ENCODE measurements at regions not wholly inside any gene's neighbourhood (a gene's known extent, or its start where the extent isn't known, plus 50 kb on each side); places are given as distances from the start of the nearest gene placed in this dataset.
"Not testable (repeated sequence)": the region's sequence is repeated elsewhere in the genome, so short reads cannot be mapped to it uniquely, and the experiment has no call there.

GRCh38 chr3:153269730-153270129 is 107.7 kb downstream of the RAP2B start:
- Histone ChIP-seq H3K4me3 (ENCODE audit: low read depth in 1 of 2, low read length in 2 of 2) (no peak overlapping the region), H3K27me3 (ENCODE audit: low read depth, low read length) (no peaks in the 10 kb centered on the region), H3K9me3 (ENCODE audit: control insufficient read depth in 1 of 2, low read length in 2 of 2) (no peaks in the 10 kb centered on the region), H3K27ac (ENCODE audit: low read length) (no peak overlapping the region), H3K36me3 (ENCODE audit: control insufficient read depth in 1 of 2, insufficient read depth in 2 of 2, low read length in 2 of 2) (no peaks in the 10 kb centered on the region), H3K4me1 (ENCODE audit: control insufficient read depth in 1 of 2, insufficient read depth in 2 of 2, low read length in 2 of 2) (no peaks in the 10 kb centered on the region)

DNA sequence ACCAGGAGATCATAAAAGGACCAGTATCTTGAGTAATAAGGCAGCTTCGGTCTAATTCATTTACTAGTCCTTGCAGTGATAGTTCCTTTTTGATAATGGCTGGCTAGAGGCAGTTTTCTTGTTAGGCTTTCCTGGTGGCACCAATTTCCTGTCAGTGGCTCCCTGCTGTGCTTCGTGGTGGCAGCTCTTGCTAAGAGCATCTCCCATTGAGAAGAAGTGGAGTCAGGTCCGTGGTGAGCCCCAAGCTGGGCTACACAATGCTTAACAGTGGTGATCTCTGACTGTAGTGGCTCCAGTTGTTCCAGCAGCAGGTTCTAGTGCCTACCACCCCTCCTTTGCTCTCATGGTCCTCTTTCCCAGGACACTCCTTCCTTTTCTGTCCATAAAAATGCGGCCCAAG is 111.2 kb downstream of the RAP2B start:
- Histone ChIP-seq H3K27me3 (ENCODE audit: low read depth, low read length) (no peaks in the 10 kb centered on the region), H3K9me3 (ENCODE audit: control insufficient read depth in 1 of 2, low read length in 2 of 2) (no peaks in the 10 kb centered on the region), H3K36me3 (ENCODE audit: control insufficient read depth in 1 of 2, insufficient read depth in 2 of 2, low read length in 2 of 2) (no peaks in the 10 kb centered on the region), H3K4me3 (ENCODE audit: low read depth in 1 of 2, low read length in 2 of 2) (no peak overlapping the region), H3K27ac (ENCODE audit: low read length) (no peak overlapping the region), H3K4me1 (ENCODE audit: control insufficient read depth in 1 of 2, insufficient read depth in 2 of 2, low read length in 2 of 2) (no peaks in the 10 kb centered on the region)

DNA sequence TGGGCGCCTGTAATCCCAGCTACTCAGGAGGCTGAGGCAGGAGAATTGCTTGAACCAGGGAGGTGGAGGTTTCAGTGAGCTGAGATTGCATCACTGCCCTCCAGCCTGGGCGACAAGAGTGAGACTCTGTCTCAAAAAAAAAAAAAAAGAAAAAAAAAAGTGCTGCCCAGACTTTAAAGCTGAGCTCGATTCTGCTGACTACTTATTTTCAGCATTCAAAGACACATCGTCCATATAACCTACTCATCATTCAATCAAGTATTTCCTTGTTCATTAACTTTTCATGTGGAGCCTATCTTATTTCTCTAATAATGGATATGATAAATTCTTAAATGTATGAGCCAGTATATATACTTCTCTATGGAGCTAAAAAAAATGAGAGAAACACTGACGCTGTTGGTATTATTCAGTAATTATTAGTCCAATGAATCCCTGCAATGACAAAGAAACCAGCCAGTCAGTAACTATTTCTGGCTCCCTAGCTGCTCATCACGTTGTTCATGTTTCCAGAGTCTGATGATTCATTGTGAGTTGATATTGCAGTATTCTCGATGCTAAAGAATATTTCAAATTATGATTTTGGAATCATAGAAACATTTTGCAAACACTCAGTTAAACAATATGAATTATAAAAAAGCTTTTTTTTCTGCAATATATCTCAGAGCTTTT is 111.9 kb downstream of the RAP2B start:
- no peak overlapping the region for H3K4me3 ChIP-seq (ENCODE audit: low read depth in 1 of 2, low read length in 2 of 2)
- no peaks in the 10 kb centered on the region for H3K4me1 ChIP-seq (ENCODE audit: control insufficient read depth in 1 of 2, insufficient read depth in 2 of 2, low read length in 2 of 2)
- H3K27ac ChIP-seq (ENCODE audit: low read length) = no peak overlapping the region
- H3K36me3 ChIP-seq (ENCODE audit: control insufficient read depth in 1 of 2, insufficient read depth in 2 of 2, low read length in 2 of 2) = no peaks in the 10 kb centered on the region
- no peaks in the 10 kb centered on the region for H3K27me3 ChIP-seq (ENCODE audit: low read depth, low read length)
- no peaks in the 10 kb centered on the region for H3K9me3 ChIP-seq (ENCODE audit: control insufficient read depth in 1 of 2, low read length in 2 of 2)

DNA sequence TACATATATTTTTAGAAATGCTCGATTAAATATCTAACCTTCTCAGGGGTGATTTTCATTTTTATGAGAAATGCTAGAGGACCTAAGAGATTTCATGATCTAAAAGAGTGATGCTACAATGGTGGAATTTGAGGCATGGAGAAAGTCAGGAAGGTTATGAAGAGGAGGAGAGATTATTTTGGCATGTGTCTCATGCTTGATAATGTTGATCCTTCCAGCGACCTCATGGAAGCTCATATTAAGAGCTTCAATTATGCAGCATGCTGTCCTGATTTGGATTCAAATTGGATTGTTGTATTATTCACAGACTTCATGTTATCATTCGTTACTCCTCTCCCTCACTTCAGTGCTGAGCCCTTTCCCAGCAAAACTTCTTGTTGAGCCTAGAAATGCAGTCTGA is 112.5 kb downstream of the RAP2B start:
- no peak overlapping the region for H3K27ac ChIP-seq (ENCODE audit: low read length)
- no peaks in the 10 kb centered on the region for H3K27me3 ChIP-seq (ENCODE audit: low read depth, low read length)
- H3K4me1 ChIP-seq (ENCODE audit: control insufficient read depth in 1 of 2, insufficient read depth in 2 of 2, low read length in 2 of 2) = no peaks in the 10 kb centered on the region

GRCh38 chr3:153275514-153275913 is 113.5 kb downstream of the RAP2B start:
- H3K9me3 ChIP-seq (ENCODE audit: control insufficient read depth in 1 of 2, low read length in 2 of 2) = no peaks in the 10 kb centered on the region
- H3K4me3 ChIP-seq (ENCODE audit: low read depth in 1 of 2, low read length in 2 of 2) = no peak overlapping the region
- no peak overlapping the region for H3K27ac ChIP-seq (ENCODE audit: low read length)
- H3K36me3 ChIP-seq (ENCODE audit: control insufficient read depth in 1 of 2, insufficient read depth in 2 of 2, low read length in 2 of 2) = no peaks in the 10 kb centered on the region
- H3K4me1 ChIP-seq (ENCODE audit: control insufficient read depth in 1 of 2, insufficient read depth in 2 of 2, low read length in 2 of 2) = no peaks in the 10 kb centered on the region
- H3K27me3 ChIP-seq (ENCODE audit: low read depth, low read length) = no peaks in the 10 kb centered on the region

More for the DNA sequence above, 112.5 kb downstream of the RAP2B start:
- Histone ChIP-seq H3K9me3 (ENCODE audit: control insufficient read depth in 1 of 2, low read length in 2 of 2) (no peaks in the 10 kb centered on the region), H3K4me3 (ENCODE audit: low read depth in 1 of 2, low read length in 2 of 2) (no peak overlapping the region), H3K36me3 (ENCODE audit: control insufficient read depth in 1 of 2, insufficient read depth in 2 of 2, low read length in 2 of 2) (no peaks in the 10 kb centered on the region)

GRCh38 chr3:153277029-153277428 is 115.0 kb downstream of the RAP2B start:
- Histone ChIP-seq H3K4me1 (ENCODE audit: control insufficient read depth in 1 of 2, insufficient read depth in 2 of 2, low read length in 2 of 2) (no peaks in the 10 kb centered on the region), H3K4me3 (ENCODE audit: low read depth in 1 of 2, low read length in 2 of 2) (no peak overlapping the region), H3K27ac (ENCODE audit: low read length) (no peak overlapping the region), H3K9me3 (ENCODE audit: control insufficient read depth in 1 of 2, low read length in 2 of 2) (no peaks in the 10 kb centered on the region), H3K36me3 (ENCODE audit: control insufficient read depth in 1 of 2, insufficient read depth in 2 of 2, low read length in 2 of 2) (no peaks in the 10 kb centered on the region), H3K27me3 (ENCODE audit: low read depth, low read length) (no peaks in the 10 kb centered on the region)

DNA sequence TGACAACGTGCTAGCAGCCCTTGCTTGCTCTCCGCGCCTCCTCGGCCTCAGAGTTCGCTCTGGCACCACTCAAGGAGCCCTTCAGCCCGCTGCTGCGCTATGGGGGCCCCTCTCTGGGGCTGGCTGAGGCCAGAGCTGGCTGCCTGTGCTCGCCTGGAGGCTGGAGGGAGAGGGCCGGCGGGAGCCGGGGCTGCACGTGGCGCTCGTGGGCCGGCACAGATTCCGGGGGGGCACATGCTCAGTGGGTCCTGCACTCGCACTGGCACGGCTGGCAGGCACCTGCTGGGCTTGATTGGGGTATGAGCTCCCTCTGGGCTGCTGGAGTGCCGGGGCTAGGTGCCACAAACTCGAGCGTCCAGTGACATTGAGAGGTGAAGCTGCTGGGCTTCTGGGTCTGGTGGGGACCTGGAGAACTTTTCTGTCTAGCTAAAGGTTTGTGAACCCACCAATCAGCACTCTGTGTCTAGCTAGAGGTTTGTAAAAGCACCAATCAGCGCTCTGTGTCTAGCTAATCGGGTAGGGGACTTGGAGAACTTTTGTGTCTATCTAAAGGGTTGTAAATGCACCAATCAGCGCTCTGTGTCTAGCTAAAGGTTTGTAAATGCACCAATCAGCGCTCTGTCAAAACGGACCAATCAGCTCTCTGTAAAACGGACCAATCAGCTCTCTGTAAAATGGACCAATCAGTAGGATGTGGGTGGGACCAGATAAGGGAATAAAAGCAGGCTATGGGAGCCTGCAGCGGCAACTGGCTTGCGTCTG is 119.4 kb downstream of the RAP2B start:
- H3K27ac ChIP-seq (ENCODE audit: low read length); H3K36me3 ChIP-seq (ENCODE audit: control insufficient read depth in 1 of 2, insufficient read depth in 2 of 2, low read length in 2 of 2); H3K4me1 ChIP-seq (ENCODE audit: control insufficient read depth in 1 of 2, insufficient read depth in 2 of 2, low read length in 2 of 2); H3K9me3 ChIP-seq (ENCODE audit: control insufficient read depth in 1 of 2, low read length in 2 of 2); H3K27me3 ChIP-seq (ENCODE audit: low read depth, low read length); H3K4me3 ChIP-seq (ENCODE audit: low read depth in 1 of 2, low read length in 2 of 2): not testable (repeated sequence)

- Histone ChIP-seq H3K4me1 (ENCODE audit: control insufficient read depth in 1 of 2, insufficient read depth in 2 of 2, low read length in 2 of 2) (peaks cover 0 to 5% of the 10 kb centered on the region in 2 donors), H3K27ac (ENCODE audit: low read length) (no peak overlapping the region), H3K9me3 (ENCODE audit: control insufficient read depth in 1 of 2, low read length in 2 of 2) (no peaks in the 10 kb centered on the region), H3K27me3 (ENCODE audit: low read depth, low read length) (no peaks in the 10 kb centered on the region), H3K4me3 (ENCODE audit: low read depth in 1 of 2, low read length in 2 of 2) (no peak overlapping the region), H3K36me3 (ENCODE audit: control insufficient read depth in 1 of 2, insufficient read depth in 2 of 2, low read length in 2 of 2) (no peaks in the 10 kb centered on the region)
Observed at GRCh38 chr3:153282355-153282754, 120.3 kb downstream of the RAP2B start.

DNA sequence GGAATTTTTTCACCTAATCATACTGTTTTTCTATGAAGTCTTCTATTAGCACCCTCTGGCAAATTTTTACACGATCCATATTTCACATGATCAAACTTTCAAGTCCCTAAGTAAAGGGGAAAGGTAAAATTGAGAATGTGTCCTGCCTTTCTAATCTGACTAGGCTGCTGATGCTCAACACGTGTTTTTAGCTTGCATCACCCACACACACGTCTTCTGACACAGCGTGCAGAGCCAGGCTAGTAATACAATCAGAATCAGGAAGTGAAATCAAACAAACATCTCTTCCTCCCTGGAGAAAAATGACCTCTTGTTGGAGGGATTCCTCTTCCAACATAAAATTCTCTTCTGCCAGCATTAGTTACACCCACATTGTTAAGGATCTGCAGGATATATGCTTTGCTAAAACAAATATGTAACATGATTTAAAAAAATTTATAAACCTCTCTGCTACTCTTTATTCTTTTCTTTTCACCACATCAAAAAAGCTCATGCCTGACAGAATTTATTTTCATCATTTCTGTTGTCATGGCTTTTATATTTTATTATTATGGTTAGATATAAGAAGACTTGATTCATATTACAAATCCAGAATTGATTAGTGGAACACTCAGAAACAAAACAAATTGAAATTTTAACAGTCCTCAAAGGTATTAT is 122.4 kb downstream of the RAP2B start:
- Histone ChIP-seq H3K27me3 (ENCODE audit: low read depth, low read length) (no peaks in the 10 kb centered on the region), H3K36me3 (ENCODE audit: control insufficient read depth in 1 of 2, insufficient read depth in 2 of 2, low read length in 2 of 2) (no peaks in the 10 kb centered on the region), H3K4me1 (ENCODE audit: control insufficient read depth in 1 of 2, insufficient read depth in 2 of 2, low read length in 2 of 2) (peaks cover 0 to 5% of the 10 kb centered on the region in 2 donors), H3K27ac (ENCODE audit: low read length) (peak overlapping the region; percentile 40), H3K4me3 (ENCODE audit: low read depth in 1 of 2, low read length in 2 of 2) (no peak overlapping the region), H3K9me3 (ENCODE audit: control insufficient read depth in 1 of 2, low read length in 2 of 2) (no peaks in the 10 kb centered on the region)

DNA sequence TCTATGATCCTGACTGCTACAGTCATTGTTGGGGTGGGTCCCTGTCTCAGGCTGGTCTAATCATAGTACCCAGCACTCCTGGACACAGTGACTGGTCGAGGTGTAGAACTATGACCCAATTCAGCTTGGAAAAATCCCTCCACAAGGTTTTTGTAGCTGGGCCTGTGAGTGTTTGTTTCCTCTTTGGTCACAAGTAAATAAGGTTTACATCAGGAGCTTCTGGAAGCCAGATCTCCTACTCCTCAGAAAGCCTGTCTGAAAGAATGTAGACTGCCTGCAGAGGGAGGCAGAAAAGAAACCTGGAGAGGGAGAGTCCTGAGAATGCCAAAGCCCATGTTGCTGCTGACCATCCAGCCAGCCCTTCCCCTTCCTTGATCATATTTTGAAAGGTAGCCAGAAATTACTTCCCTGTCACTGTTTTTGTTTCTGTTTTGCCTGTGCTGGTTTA is 123.2 kb downstream of the RAP2B start:
- peaks cover 0 to 5% of the 10 kb centered on the region in 2 donors for H3K4me1 ChIP-seq (ENCODE audit: control insufficient read depth in 1 of 2, insufficient read depth in 2 of 2, low read length in 2 of 2)
- no peaks in the 10 kb centered on the region for H3K27me3 ChIP-seq (ENCODE audit: low read depth, low read length)
- H3K4me3 ChIP-seq (ENCODE audit: low read depth in 1 of 2, low read length in 2 of 2) = no peak overlapping the region
- no peaks in the 10 kb centered on the region for H3K9me3 ChIP-seq (ENCODE audit: control insufficient read depth in 1 of 2, low read length in 2 of 2)
- H3K36me3 ChIP-seq (ENCODE audit: control insufficient read depth in 1 of 2, insufficient read depth in 2 of 2, low read length in 2 of 2) = no peaks in the 10 kb centered on the region
- no peak overlapping the region for H3K27ac ChIP-seq (ENCODE audit: low read length)

GRCh38 chr3:153285982-153286381 is 124.0 kb downstream of the RAP2B start:
- H3K4me3 ChIP-seq (ENCODE audit: low read depth in 1 of 2, low read length in 2 of 2) = no peak overlapping the region
- no peaks in the 10 kb centered on the region for H3K27me3 ChIP-seq (ENCODE audit: low read depth, low read length)
- no peaks in the 10 kb centered on the region for H3K36me3 ChIP-seq (ENCODE audit: control insufficient read depth in 1 of 2, insufficient read depth in 2 of 2, low read length in 2 of 2)
- no peaks in the 10 kb centered on the region for H3K9me3 ChIP-seq (ENCODE audit: control insufficient read depth in 1 of 2, low read length in 2 of 2)
- H3K4me1 ChIP-seq (ENCODE audit: control insufficient read depth in 1 of 2, insufficient read depth in 2 of 2, low read length in 2 of 2) = peaks cover 4 to 5% of the 10 kb centered on the region in 2 donors
- H3K27ac ChIP-seq (ENCODE audit: low read length) = peak overlapping the region; percentile 27

Data from muscle layer of duodenum (tissue), 2 donors.